ENCODE measurements at regions not wholly inside any gene's neighbourhood (a gene's known extent, or its start where the extent isn't known, plus 50 kb on each side); places are given as distances from the start of the nearest gene placed in this dataset.

DNA sequence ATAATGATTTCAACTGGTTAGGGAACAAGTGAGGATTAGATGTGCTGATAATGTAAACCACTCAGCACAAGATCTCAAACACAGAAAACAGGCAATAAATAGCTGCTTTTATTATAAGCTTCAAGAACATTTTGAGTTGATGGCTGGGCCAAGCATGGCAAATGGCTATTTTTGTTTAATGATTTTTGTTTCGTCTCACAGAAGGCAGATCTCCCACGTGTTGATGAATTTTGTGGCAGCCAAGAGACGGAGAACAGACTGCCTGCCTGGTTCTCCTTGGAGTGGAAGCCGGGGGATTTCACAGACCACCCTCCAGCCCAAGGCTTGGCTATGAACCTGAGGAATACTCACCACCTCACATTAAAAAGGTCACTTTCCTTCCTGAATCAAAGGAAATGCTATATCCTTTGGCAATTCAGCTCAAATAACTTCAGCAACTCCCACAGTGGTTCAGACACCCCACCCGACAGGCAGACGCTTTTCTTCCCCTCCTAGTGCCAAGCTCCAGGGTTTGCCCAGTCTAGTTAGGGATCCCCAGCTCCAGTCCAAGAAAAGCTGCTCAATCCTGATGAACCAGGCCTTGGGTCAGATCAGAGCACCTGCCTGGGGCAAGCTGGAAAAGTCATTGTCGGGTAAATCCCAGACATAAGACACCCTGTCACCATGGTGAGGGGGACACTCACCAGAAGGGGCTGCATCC lies 593.5 kb downstream of the TOX3 start:
- DNase-seq (ENCODE audit: low read depth, low spot score) = no peak
- dilution Hi-C loops (cut with MboI; ENCODE audit: extremely low pct_ligation_motif_present, low sequenced_read_pairs) = no loop called here

More for the DNA sequence above, 593.5 kb downstream of the TOX3 start:
- Histone ChIP-seq H3K9me1 (replicated peaks; ENCODE audit: control insufficient read depth, extremely low read depth, insufficient read depth, low read length) (no peaks in the 10 kb centered on the region), H3K79me2 (ENCODE audit: control insufficient read depth, insufficient read depth, low read length) (no peaks in the 10 kb centered on the region), H3K4me2 (ENCODE audit: insufficient read depth, low read length) (no peak overlapping the region), H3K9me3 (replicated peaks; ENCODE audit: control insufficient read depth, insufficient read depth, low read length) (peaks cover 2% of the 10 kb centered on the region), H3K36me3 (ENCODE audit: control insufficient read depth in 2 of 2, extremely low read depth in 1 of 2, insufficient read depth in 2 of 2, low read length in 2 of 2) (no peaks in the 10 kb centered on the region), H3K4me1 (ENCODE audit: control insufficient read depth, extremely low read depth, insufficient read depth, low read length) (no peaks in the 10 kb centered on the region), H3K4me3 (replicated peaks in 1 of 3; ENCODE audit: insufficient read depth in 1 of 3, low read depth in 1 of 3, low read length in 3 of 3) (no peak overlapping the region), H2AFZ (ENCODE audit: low read depth, low read length) (no peak overlapping the region), H3K27ac (ENCODE audit: insufficient read depth, low read depth, low read length) (no peak overlapping the region), H3K9ac (replicated peaks; ENCODE audit: extremely low read depth, insufficient read depth, low read length) (no peak overlapping the region), H3K27me3 (ENCODE audit: control insufficient read depth in 2 of 2, insufficient read depth in 2 of 2, low read length in 2 of 2) (no peaks in the 10 kb centered on the region), H4K20me1 (replicated peaks; ENCODE audit: control insufficient read depth, extremely low read depth, insufficient read depth, low read length) (no peaks in the 10 kb centered on the region)
- CTCF ChIA-PET = no interaction called here
- BruUV-seq (replicated peaks) = no TSS peak
- POLR2A ChIA-PET = no interaction called here
- TF ChIP-seq, protein P1, sequence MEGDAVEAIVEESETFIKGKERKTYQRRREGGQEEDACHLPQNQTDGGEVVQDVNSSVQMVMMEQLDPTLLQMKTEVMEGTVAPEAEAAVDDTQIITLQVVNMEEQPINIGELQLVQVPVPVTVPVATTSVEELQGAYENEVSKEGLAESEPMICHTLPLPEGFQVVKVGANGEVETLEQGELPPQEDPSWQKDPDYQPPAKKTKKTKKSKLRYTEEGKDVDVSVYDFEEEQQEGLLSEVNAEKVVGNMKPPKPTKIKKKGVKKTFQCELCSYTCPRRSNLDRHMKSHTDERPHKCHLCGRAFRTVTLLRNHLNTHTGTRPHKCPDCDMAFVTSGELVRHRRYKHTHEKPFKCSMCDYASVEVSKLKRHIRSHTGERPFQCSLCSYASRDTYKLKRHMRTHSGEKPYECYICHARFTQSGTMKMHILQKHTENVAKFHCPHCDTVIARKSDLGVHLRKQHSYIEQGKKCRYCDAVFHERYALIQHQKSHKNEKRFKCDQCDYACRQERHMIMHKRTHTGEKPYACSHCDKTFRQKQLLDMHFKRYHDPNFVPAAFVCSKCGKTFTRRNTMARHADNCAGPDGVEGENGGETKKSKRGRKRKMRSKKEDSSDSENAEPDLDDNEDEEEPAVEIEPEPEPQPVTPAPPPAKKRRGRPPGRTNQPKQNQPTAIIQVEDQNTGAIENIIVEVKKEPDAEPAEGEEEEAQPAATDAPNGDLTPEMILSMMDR (IDR thresholded peaks at IDR 0.05; ENCODE audit: extremely low read depth in 1 of 2, insufficient read depth in 1 of 2, low read depth in 1 of 2, low read length in 2 of 2) = no peak
- TF ChIP-seq EZH2 (IDR thresholded peaks at IDR 0.05; ENCODE audit: borderline replicate concordance, low read depth, low read length, severe bottlenecking) = no peak
- TF ChIP-seq, protein P2, sequence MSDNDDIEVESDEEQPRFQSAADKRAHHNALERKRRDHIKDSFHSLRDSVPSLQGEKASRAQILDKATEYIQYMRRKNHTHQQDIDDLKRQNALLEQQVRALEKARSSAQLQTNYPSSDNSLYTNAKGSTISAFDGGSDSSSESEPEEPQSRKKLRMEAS (IDR thresholded peaks at IDR 0.05; ENCODE audit: insufficient read depth, insufficient read length) = no peak
- no peak for TF ChIP-seq GATA2 (IDR thresholded peaks at IDR 0.05; ENCODE audit: insufficient read depth, insufficient read length, low read depth, low read length)
- TF ChIP-seq POLR2A (IDR thresholded peaks at IDR 0.05; ENCODE audit: low read depth, low read length) = no peak
- no peak for TF ChIP-seq MYC (IDR thresholded peaks at IDR 0.05; ENCODE audit: low read depth, low read length)
- no peak for TF ChIP-seq FOS (IDR thresholded peaks at IDR 0.05; ENCODE audit: borderline replicate concordance, insufficient read depth, low read length)
- TF ChIP-seq POLR2AphosphoS5 (IDR thresholded peaks at IDR 0.05; ENCODE audit: insufficient read depth, low read depth, low read length) = no peak
- no peak for FAIRE-seq
- intact Hi-C loops (cut with micrococcal nuclease) = no loop called here

All from endothelial cell of umbilical vein (primary cell).